ENCODE measurements at regions not wholly inside any gene's neighbourhood (a gene's known extent, or its start where the extent isn't known, plus 50 kb on each side); places are given as distances from the start of the nearest gene placed in this dataset.

DNA sequence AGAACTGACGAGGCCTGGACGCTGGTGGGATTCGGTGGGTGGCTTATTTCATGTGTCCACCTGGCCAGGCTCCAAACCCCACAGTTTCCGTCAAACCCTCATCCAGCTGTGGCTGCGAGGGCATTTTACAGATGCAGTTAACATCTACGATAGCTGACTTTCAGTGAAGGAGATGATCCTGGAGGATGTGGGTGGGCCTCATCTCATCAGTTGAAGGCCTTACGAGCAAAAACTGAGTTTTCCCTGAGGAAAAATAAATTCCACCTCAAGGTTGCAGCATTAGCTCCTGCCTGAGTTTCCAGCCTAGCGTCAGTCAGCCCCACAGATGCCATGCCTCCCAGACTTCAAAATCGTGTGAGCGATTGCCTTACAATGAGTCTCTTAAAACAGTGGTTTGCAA, 111.1 kb upstream of the PEG3 start:
- H3K9ac ChIP-seq (replicated peaks in 1 of 4; ENCODE audit: extremely low read depth in 1 of 4, low read depth in 3 of 4, low read length in 3 of 4), result no peak overlapping the region
- no peaks in the 10 kb centered on the region for H3K79me2 ChIP-seq (ENCODE audit: control insufficient read depth in 1 of 2, insufficient read depth in 2 of 2, low read length in 2 of 2)
- no peak overlapping the region for H2BK12ac ChIP-seq (ENCODE audit: low read depth, low read length)
- H3K4me3 ChIP-seq (ENCODE audit: extremely low read depth in 1 of 4, insufficient read depth in 2 of 4, low read depth in 3 of 4, low read length in 4 of 4), result no peak overlapping the region
- H2BK15ac ChIP-seq (ENCODE audit: low read length), result no peak overlapping the region
- no peak overlapping the region for H4K5ac ChIP-seq (ENCODE audit: insufficient read length, low read depth, low read length)
- no peak overlapping the region for H2BK5ac ChIP-seq (ENCODE audit: low read depth, low read length)
- TF ChIP-seq NRF1 (IDR thresholded peaks at IDR 0.05; ENCODE audit: low read depth, low read length) (no peak), EGR1 (IDR thresholded peaks at IDR 0.05; ENCODE audit: borderline replicate concordance, low read depth, low read length) (no peak), RBBP5 (IDR thresholded peaks at IDR 0.05; ENCODE audit: borderline replicate concordance, low read depth, low read length) (no peak), GABPA (IDR thresholded peaks at IDR 0.05; ENCODE audit: borderline replicate concordance, insufficient read depth, low read length) (no peak), SAP30 (IDR thresholded peaks at IDR 0.05; ENCODE audit: insufficient read depth, insufficient replicate concordance, low read length) (no peak), RNF2 (IDR thresholded peaks at IDR 0.05; ENCODE audit: borderline replicate concordance, low read depth, low read length, missing control alignments, poor library complexity, severe bottlenecking) (no peak), POU5F1 (IDR thresholded peaks at IDR 0.05; ENCODE audit: low read depth, low read length) (no peak)
- TF ChIP-seq, protein P1, sequence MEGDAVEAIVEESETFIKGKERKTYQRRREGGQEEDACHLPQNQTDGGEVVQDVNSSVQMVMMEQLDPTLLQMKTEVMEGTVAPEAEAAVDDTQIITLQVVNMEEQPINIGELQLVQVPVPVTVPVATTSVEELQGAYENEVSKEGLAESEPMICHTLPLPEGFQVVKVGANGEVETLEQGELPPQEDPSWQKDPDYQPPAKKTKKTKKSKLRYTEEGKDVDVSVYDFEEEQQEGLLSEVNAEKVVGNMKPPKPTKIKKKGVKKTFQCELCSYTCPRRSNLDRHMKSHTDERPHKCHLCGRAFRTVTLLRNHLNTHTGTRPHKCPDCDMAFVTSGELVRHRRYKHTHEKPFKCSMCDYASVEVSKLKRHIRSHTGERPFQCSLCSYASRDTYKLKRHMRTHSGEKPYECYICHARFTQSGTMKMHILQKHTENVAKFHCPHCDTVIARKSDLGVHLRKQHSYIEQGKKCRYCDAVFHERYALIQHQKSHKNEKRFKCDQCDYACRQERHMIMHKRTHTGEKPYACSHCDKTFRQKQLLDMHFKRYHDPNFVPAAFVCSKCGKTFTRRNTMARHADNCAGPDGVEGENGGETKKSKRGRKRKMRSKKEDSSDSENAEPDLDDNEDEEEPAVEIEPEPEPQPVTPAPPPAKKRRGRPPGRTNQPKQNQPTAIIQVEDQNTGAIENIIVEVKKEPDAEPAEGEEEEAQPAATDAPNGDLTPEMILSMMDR (IDR thresholded peaks at IDR 0.05; ENCODE audit: control extremely low read depth in 1 of 3, insufficient read depth in 1 of 3, low read depth in 1 of 3, low read length in 3 of 3), result no peak
- H3K79me1 ChIP-seq (ENCODE audit: low read depth, low read length), result no peaks in the 10 kb centered on the region
- POLR2A ChIA-PET (ENCODE audit: partially characterized antibody), result no interaction called here
- no peaks in the 10 kb centered on the region for H3K36me3 ChIP-seq (ENCODE audit: control insufficient read depth in 2 of 4, insufficient read depth in 4 of 4, low read length in 3 of 4)
- FAIRE-seq, result no peak
- peaks cover 3% of the 10 kb centered on the region; the same call in 1 of the 2 replicates for H3K23me2 ChIP-seq (ENCODE audit: low read depth, low read length)
- H3K4me2 ChIP-seq (ENCODE audit: insufficient read depth in 1 of 2, low read depth in 2 of 2, low read length in 2 of 2), result no peak overlapping the region
- CTCF ChIA-PET (ENCODE audit: partially characterized antibody), result no interaction called here
- H3K27me3 ChIP-seq (replicated peaks in 1 of 4; ENCODE audit: control insufficient read depth in 3 of 4, extremely low read depth in 1 of 4, insufficient read depth in 3 of 4, low read length in 3 of 4), result no peaks in the 10 kb centered on the region
- no peak overlapping the region for H2BK120ac ChIP-seq (replicated peaks; ENCODE audit: low read depth, low read length)
- no peak overlapping the region for H4K8ac ChIP-seq (ENCODE audit: extremely low read depth, insufficient read depth, low read length)
- no peak overlapping the region for H3K4ac ChIP-seq (replicated peaks; ENCODE audit: insufficient read length, low read depth, low read length)
- H4K91ac ChIP-seq (replicated peaks; ENCODE audit: insufficient read length, low read length), result no peak overlapping the region
- no peak for DNase-seq (ENCODE audit: low read depth in 1 of 2, low spot score in 2 of 2)
- no peak overlapping the region for H3K56ac ChIP-seq (replicated peaks; ENCODE audit: insufficient read length, low read depth, low read length)
- no peak overlapping the region for H3K18ac ChIP-seq (ENCODE audit: extremely low read depth, low read length)
- H2BK20ac ChIP-seq (ENCODE audit: low read length), result no peak overlapping the region
- H3K23ac ChIP-seq (ENCODE audit: insufficient read length), result no peak overlapping the region
- 83% methylated on average over 10 of the region's 10 CpGs; no CpG with 5 or more reads in 1 of the 2 experiments for WGBS, 2 experiments (ENCODE audit: extremely low coverage in 1 of 2, insufficient coverage in 1 of 2, insufficient read length in 1 of 2, insufficient replicate concordance in 2 of 2, low coverage in 1 of 2, low lambda C conversion rate in 2 of 2, missing lambda C conversion rate in 1 of 2)
- no peak overlapping the region for H2AFZ ChIP-seq (ENCODE audit: low read length)
- no peaks in the 10 kb centered on the region for H3K4me1 ChIP-seq (replicated peaks in 1 of 4; ENCODE audit: control insufficient read depth in 3 of 4, insufficient read depth in 4 of 4, low read length in 3 of 4)
- H4K20me1 ChIP-seq (replicated peaks in 1 of 2; ENCODE audit: control insufficient read depth in 1 of 2, insufficient read depth in 2 of 2, low read length in 2 of 2), result no peaks in the 10 kb centered on the region
- H3K14ac ChIP-seq (ENCODE audit: insufficient read length), result no peak overlapping the region
- no peak overlapping the region for H3K27ac ChIP-seq (ENCODE audit: low read depth, low read length)
- H2AK5ac ChIP-seq (ENCODE audit: low read depth, low read length), result no peak overlapping the region
- H3K9me3 ChIP-seq (ENCODE audit: insufficient read depth in 2 of 2, low read depth in 1 of 2, low read length in 1 of 2), result peaks cover 66 to 82% of the 10 kb centered on the region in 2 experiments
